ENCODE measurements at regions not wholly inside any gene's neighbourhood (a gene's known extent, or its start where the extent isn't known, plus 50 kb on each side); places are given as distances from the start of the nearest gene placed in this dataset.

- in situ Hi-C loops (cut with MboI; ENCODE audit: low sequenced_read_pairs) = no loop called here
Observed at GRCh38 chr13:106143930-106144709, 391.3 kb downstream of the EFNB2 start.

GRCh38 chr13:106143392-106143791 lies 392.1 kb downstream of the EFNB2 start:
- in situ Hi-C loops (cut with MboI; ENCODE audit: low sequenced_read_pairs) = no loop called here

- in situ Hi-C loops (cut with MboI; ENCODE audit: low sequenced_read_pairs) = no loop called here
Observed at GRCh38 chr13:106140476-106140875, 395.0 kb downstream of the EFNB2 start.

GRCh38 chr13:106139942-106140341 lies 395.5 kb downstream of the EFNB2 start:
- in situ Hi-C loops (cut with MboI; ENCODE audit: low sequenced_read_pairs) = no loop called here

GRCh38 chr13:106139377-106139776 lies 396.1 kb downstream of the EFNB2 start:
- in situ Hi-C loops (cut with MboI; ENCODE audit: low sequenced_read_pairs) = no loop called here

GRCh38 chr13:106138620-106139019 lies 396.8 kb downstream of the EFNB2 start:
- in situ Hi-C loops (cut with MboI; ENCODE audit: low sequenced_read_pairs) = no loop called here

- in situ Hi-C loops (cut with MboI; ENCODE audit: low sequenced_read_pairs) = no loop called here
Observed at GRCh38 chr13:106133025-106133424, 402.4 kb downstream of the EFNB2 start.

GRCh38 chr13:106132216-106132615 lies 403.2 kb downstream of the EFNB2 start:
- in situ Hi-C loops (cut with MboI; ENCODE audit: low sequenced_read_pairs) = no loop called here

- in situ Hi-C loops (cut with MboI; ENCODE audit: low sequenced_read_pairs) = no loop called here
Observed at GRCh38 chr13:106129993-106130392, 405.5 kb downstream of the EFNB2 start.

GRCh38 chr13:106129273-106129672 lies 406.2 kb downstream of the EFNB2 start:
- in situ Hi-C loops (cut with MboI; ENCODE audit: low sequenced_read_pairs) = no loop called here

- in situ Hi-C loops (cut with MboI; ENCODE audit: low sequenced_read_pairs) = no loop called here
Observed at GRCh38 chr13:106122234-106122633, 413.2 kb downstream of the EFNB2 start.

GRCh38 chr13:106121173-106121754 lies 414.2 kb downstream of the EFNB2 start:
- in situ Hi-C loops (cut with MboI; ENCODE audit: low sequenced_read_pairs) = no loop called here

GRCh38 chr13:106118996-106119395 lies 416.5 kb downstream of the EFNB2 start:
- in situ Hi-C loops (cut with MboI; ENCODE audit: low sequenced_read_pairs) = no loop called here

- in situ Hi-C loops (cut with MboI; ENCODE audit: low sequenced_read_pairs) = no loop called here
Observed at GRCh38 chr13:106118050-106118449, 417.4 kb downstream of the EFNB2 start.

- in situ Hi-C loops (cut with MboI; ENCODE audit: low sequenced_read_pairs) = no loop called here
Observed at GRCh38 chr13:106117640-106118039, 417.8 kb downstream of the EFNB2 start.

GRCh38 chr13:106117035-106117434 lies 418.4 kb downstream of the EFNB2 start:
- in situ Hi-C loops (cut with MboI; ENCODE audit: low sequenced_read_pairs) = no loop called here

- in situ Hi-C loops (cut with MboI; ENCODE audit: low sequenced_read_pairs) = no loop called here
Observed at GRCh38 chr13:106115081-106115480, 420.4 kb downstream of the EFNB2 start.

- in situ Hi-C loops (cut with MboI; ENCODE audit: low sequenced_read_pairs) = no loop called here
Observed at GRCh38 chr13:106113796-106114195, 421.7 kb downstream of the EFNB2 start.

- in situ Hi-C loops (cut with MboI; ENCODE audit: low sequenced_read_pairs) = no loop called here
Observed at GRCh38 chr13:106112191-106112590, 423.3 kb downstream of the EFNB2 start.

- in situ Hi-C loops (cut with MboI; ENCODE audit: low sequenced_read_pairs) = no loop called here
Observed at GRCh38 chr13:106110241-106110855, 425.1 kb downstream of the EFNB2 start.

- in situ Hi-C loops (cut with MboI; ENCODE audit: low sequenced_read_pairs) = no loop called here
Observed at GRCh38 chr13:106109391-106109791, 426.1 kb downstream of the EFNB2 start.

- in situ Hi-C loops (cut with MboI; ENCODE audit: low sequenced_read_pairs) = no loop called here
Observed at GRCh38 chr13:106108346-106108745, 427.1 kb downstream of the EFNB2 start.

Measured in HL-60/S4 (cell line).